IMR-90 (cell line): ENCODE measurements at regions not wholly inside any gene's neighbourhood (a gene's known extent, or its start where the extent isn't known, plus 50 kb on each side); places are given as distances from the start of the nearest gene placed in this dataset.

Experiments used
- ATAC-seq: fragments of 200-7000 bp; cut with Tn5 transposase; 2 replicates; pipeline ENCODE4 v1.9.1; 2020; ENCODE audit warnings: low read depth, mild to moderate bottlenecking, moderate library complexity
- BruUV-seq: library from RNA; stranded (reverse); fragments of 400-500 nt; replicated peaks from 2 replicates; lab custom pipeline; 2021; lab: Mats Ljungman, UMichigan
- CTCF ChIA-PET: fragments of 300-600 bp; formaldehyde crosslinking; extraction: SDS; loops from one replicate; lab custom pipeline; 2021; ENCODE audit warnings: antibody characterized with exemption; lab: Yijun Ruan, JAX
- POLR2A ChIA-PET: fragments of 300-600 bp; sonication (Branson Sonifier 250); formaldehyde crosslinking; loops from one replicate; lab custom pipeline; 2022; ENCODE audit warnings: antibody characterized with exemption; ENCODE audit not compliant: unreplicated experiment; lab: Charles Lee
- DNase-seq: peaks from one replicate; pipeline ENCODE4 v3.0.0; 2013
- H2AFZ ChIP-seq: replicated peaks from 2 replicates; pipeline ENCODE3; 2013; ENCODE audit warnings: low read length, mild to moderate bottlenecking; ENCODE audit not compliant: poor library complexity
- H2AK5ac ChIP-seq: 2 replicates; pipeline ENCODE4 v1.6.1; 2013; ENCODE audit warnings: low read depth, low read length, inconsistent platforms
- H2AK9ac ChIP-seq: replicated peaks from 2 replicates; pipeline ENCODE3; 2013; ENCODE audit warnings: mild to moderate bottlenecking, low read depth, low read length, moderate library complexity; ENCODE audit not compliant: poor library complexity
- H2BK120ac ChIP-seq: 2 replicates; pipeline ENCODE4 v1.6.1; 2013; ENCODE audit warnings: low read depth, low read length, inconsistent platforms
- H2BK15ac ChIP-seq: 3 replicates; pipeline ENCODE4 v1.6.1; 2013; ENCODE audit warnings: low read depth, low read length, inconsistent platforms
- H2BK20ac ChIP-seq: 2 replicates; pipeline ENCODE4 v1.6.1; 2013; ENCODE audit warnings: low read depth, mild to moderate bottlenecking, inconsistent platforms, low read length, moderate library complexity
- H2BK5ac ChIP-seq: 2 replicates; pipeline ENCODE4 v1.6.1; 2013; ENCODE audit warnings: mild to moderate bottlenecking, low read depth, low read length, inconsistent platforms; ENCODE audit not compliant: poor library complexity, severe bottlenecking
- H3K14ac ChIP-seq: replicated peaks from 2 replicates; pipeline ENCODE4 v1.6.1; 2013; ENCODE audit warnings: low read depth, low read length, inconsistent platforms
- H3K18ac ChIP-seq: 2 replicates; pipeline ENCODE4 v1.6.1; 2013; ENCODE audit warnings: low read depth, low read length, control low read depth
- H3K23ac ChIP-seq: 2 replicates; pipeline ENCODE4 v1.6.1; 2013; ENCODE audit warnings: low read depth, low read length, inconsistent platforms
- H3K27ac ChIP-seq: 2 replicates; pipeline ENCODE4 v1.5.1; 2013; ENCODE audit warnings: mild to moderate bottlenecking, control low read depth, low read length; ENCODE audit not compliant: insufficient read depth
- H3K27me3 ChIP-seq: 2 replicates; pipeline ENCODE4 v1.6.1; 2013; ENCODE audit warnings: low read length; ENCODE audit not compliant: control insufficient read depth, insufficient read depth
- H3K36me3 ChIP-seq: 2 replicates; pipeline ENCODE4 v1.6.1; 2013; ENCODE audit warnings: low read length, mixed read lengths; ENCODE audit not compliant: control insufficient read depth, insufficient read depth
- H3K4ac ChIP-seq: 2 replicates; pipeline ENCODE4 v1.6.1; 2013; ENCODE audit warnings: low read depth, low read length, inconsistent platforms
- H3K4me1 ChIP-seq: 2 replicates; pipeline ENCODE4 v1.6.1; 2013; ENCODE audit warnings: low read length, mixed read lengths; ENCODE audit not compliant: control insufficient read depth, insufficient read depth
- H3K4me2 ChIP-seq: 2 replicates; pipeline ENCODE4 v1.6.1; 2013; ENCODE audit warnings: low read depth, mild to moderate bottlenecking, control low read depth, low read length, moderate library complexity
- H3K4me3 ChIP-seq: 2 replicates; pipeline ENCODE4 v1.5.1; 2013; ENCODE audit warnings: low read depth, mild to moderate bottlenecking, control low read depth, low read length, moderate library complexity; ENCODE audit not compliant: insufficient read depth
- H3K56ac ChIP-seq: 2 replicates; pipeline ENCODE4 v1.6.1; 2013; ENCODE audit warnings: low read length, inconsistent platforms; ENCODE audit not compliant: insufficient read depth; ENCODE audit errors: extremely low read depth
- H3K79me1 ChIP-seq, 2 experiments: 2 replicates each; pipeline ENCODE4 v1.6.1; 2013; ENCODE audit warnings: low read length in 2 of 2, inconsistent platforms in 1 of 2, low read depth in 1 of 2
- H3K9ac ChIP-seq: 2 replicates; pipeline ENCODE4 v1.6.1; 2013; ENCODE audit warnings: low read depth, low read length, control low read depth
- H3K9me1 ChIP-seq: 2 replicates; pipeline ENCODE4 v1.6.1; 2013; ENCODE audit warnings: low read length, inconsistent platforms; ENCODE audit not compliant: insufficient read depth
- H3K9me3 ChIP-seq: 2 replicates; pipeline ENCODE4 v1.6.1; 2013; ENCODE audit warnings: low read length; ENCODE audit not compliant: control insufficient read depth, insufficient read depth
- H4K20me1 ChIP-seq: 2 replicates; pipeline ENCODE4 v1.6.1; 2013; ENCODE audit warnings: low read length, inconsistent platforms; ENCODE audit not compliant: insufficient read depth
- H4K5ac ChIP-seq: 2 replicates; pipeline ENCODE4 v1.6.1; 2013; ENCODE audit warnings: mild to moderate bottlenecking, low read depth, low read length, control low read depth
- H4K8ac ChIP-seq, 2 experiments: 2 replicates each; pipeline ENCODE4 v1.6.1; 2013; ENCODE audit warnings: low read depth in 2 of 2, low read length in 2 of 2, control low read depth in 1 of 2, inconsistent platforms in 1 of 2
- H4K91ac ChIP-seq: 2 replicates; pipeline ENCODE4 v1.6.1; 2013; ENCODE audit warnings: low read depth, low read length, inconsistent platforms; ENCODE audit not compliant: insufficient read depth
- USF2 ChIP-seq: fragments of 150-350 bp; IDR thresholded peaks from 2 replicates; pipeline ENCODE4 v1.6.1; 2017; ENCODE audit warnings: mild to moderate bottlenecking, antibody characterized with exemption, low read length, low read depth
- WGBS, 2 experiments: methylation state at CpG; one replicate each; pipeline versions ENCODE4 v1.1.5 to v1.1.7; 2013; ENCODE audit warnings: missing lambda C conversion rate in 2 of 2; ENCODE audit not compliant: insufficient read length in 1 of 2; ENCODE audit errors: extremely low coverage in 2 of 2; 5-methylcytosine and 5-hydroxymethylcytosine counted together
- dilution Hi-C: fragments of 300-500 bp; cut with HindIII; formaldehyde crosslinking; loops from one replicate; pipeline ENCODE4 v1.14.3; 2018; ENCODE audit warnings: low sequenced_read_pairs; ENCODE audit not compliant: unreplicated experiment
- in situ Hi-C: fragments of 300-500 bp; cut with MboI; formaldehyde crosslinking; loops from 3 replicates; pipeline ENCODE4 v1.14.3; 2019; ENCODE audit warnings: low sequenced_read_pairs, inconsistent platforms, mixed read lengths
- intact Hi-C: fragments of 100-400 bp; cut with micrococcal nuclease; formaldehyde crosslinking; loops from 2 replicates; pipeline ENCODE4 v1.10.0; 2022
- TF ChIP-seq, protein P1 (sequence below): conservative IDR thresholded peaks from 2 replicates; pipeline ENCODE4 v1.5.1; 2012; ENCODE audit warnings: mild to moderate bottlenecking, low read depth, low read length, improper control_type of control experiment

DNA sequence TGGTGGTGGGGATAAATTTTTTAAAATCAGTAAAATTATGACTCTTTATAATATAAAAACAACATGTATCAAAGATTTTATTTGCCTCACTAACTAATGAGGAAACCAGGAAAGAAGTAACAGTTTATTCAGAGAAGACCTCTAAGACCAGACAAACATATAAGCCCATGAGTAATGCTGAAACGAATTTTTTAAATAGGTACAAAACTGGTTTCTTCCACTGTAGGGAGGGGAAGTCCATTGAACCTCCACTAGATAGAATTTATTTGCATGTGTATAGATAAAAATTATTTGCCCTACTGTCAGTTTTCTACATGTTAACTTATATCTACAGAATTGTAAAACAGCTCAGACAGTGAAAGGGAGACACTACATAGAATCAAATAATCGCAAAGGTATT lies 86.8 kb downstream of the ZC3H11B start:
- Histone ChIP-seq H4K91ac (no peak overlapping the region), H3K23ac (no peak overlapping the region), H3K4me2 (no peak overlapping the region), H4K20me1 (no peaks in the 10 kb centered on the region), H3K36me3 (no peaks in the 10 kb centered on the region), H2AFZ (no peak overlapping the region), H3K14ac (no peak overlapping the region), H2BK120ac (no peak overlapping the region), H3K27ac (no peak overlapping the region), H4K5ac (no peak overlapping the region), H3K56ac (no peak overlapping the region), H3K4me3 (no peak overlapping the region), H3K9ac (no peak overlapping the region), H4K8ac (no peak overlapping the region), H3K18ac (no peak overlapping the region), H2BK5ac (no peak overlapping the region), H3K4me1 (no peaks in the 10 kb centered on the region), H3K27me3 (no peaks in the 10 kb centered on the region; the same call in 1 of the 2 replicates), H2BK20ac (no peak overlapping the region), H3K79me1 (no peaks in the 10 kb centered on the region), H2BK15ac (no peak overlapping the region), H2AK5ac (no peak overlapping the region), H3K4ac (no peak overlapping the region), H3K9me3 (no peaks in the 10 kb centered on the region), H3K9me1 (no peaks in the 10 kb centered on the region), H2AK9ac (no peak overlapping the region)
- ATAC-seq (no peak), DNase-seq (no peak)
- dilution Hi-C loops = no loop called here
- intact Hi-C loops = no loop called here
- in situ Hi-C loops = no loop called here
- ChIA-PET CTCF (no interaction called here), POLR2A (no interaction called here)
- no TSS peak for BruUV-seq
- no CpG with 5 or more reads among the region's 2 CpGs for WGBS, 2 experiments
- TF ChIP-seq, protein P1, sequence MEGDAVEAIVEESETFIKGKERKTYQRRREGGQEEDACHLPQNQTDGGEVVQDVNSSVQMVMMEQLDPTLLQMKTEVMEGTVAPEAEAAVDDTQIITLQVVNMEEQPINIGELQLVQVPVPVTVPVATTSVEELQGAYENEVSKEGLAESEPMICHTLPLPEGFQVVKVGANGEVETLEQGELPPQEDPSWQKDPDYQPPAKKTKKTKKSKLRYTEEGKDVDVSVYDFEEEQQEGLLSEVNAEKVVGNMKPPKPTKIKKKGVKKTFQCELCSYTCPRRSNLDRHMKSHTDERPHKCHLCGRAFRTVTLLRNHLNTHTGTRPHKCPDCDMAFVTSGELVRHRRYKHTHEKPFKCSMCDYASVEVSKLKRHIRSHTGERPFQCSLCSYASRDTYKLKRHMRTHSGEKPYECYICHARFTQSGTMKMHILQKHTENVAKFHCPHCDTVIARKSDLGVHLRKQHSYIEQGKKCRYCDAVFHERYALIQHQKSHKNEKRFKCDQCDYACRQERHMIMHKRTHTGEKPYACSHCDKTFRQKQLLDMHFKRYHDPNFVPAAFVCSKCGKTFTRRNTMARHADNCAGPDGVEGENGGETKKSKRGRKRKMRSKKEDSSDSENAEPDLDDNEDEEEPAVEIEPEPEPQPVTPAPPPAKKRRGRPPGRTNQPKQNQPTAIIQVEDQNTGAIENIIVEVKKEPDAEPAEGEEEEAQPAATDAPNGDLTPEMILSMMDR = no peak
- TF ChIP-seq USF2 = no peak
